ENCODE measurements at regions not wholly inside any gene's neighbourhood (a gene's known extent, or its start where the extent isn't known, plus 50 kb on each side); places are given as distances from the start of the nearest gene placed in this dataset.

- TF ChIP-seq MYC (IDR thresholded peaks at IDR 0.05; ENCODE audit: low read depth, low read length) (no peak), CTCF (IDR thresholded peaks at IDR 0.05; ENCODE audit: extremely low read depth in 1 of 2, insufficient read depth in 1 of 2, low read depth in 1 of 2, low read length in 2 of 2) (no peak), POLR2A (IDR thresholded peaks at IDR 0.05; ENCODE audit: low read depth, low read length) (no peak), JUN (IDR thresholded peaks at IDR 0.05; ENCODE audit: borderline replicate concordance, insufficient read depth, insufficient read length, low read depth) (no peak), POLR2AphosphoS5 (IDR thresholded peaks at IDR 0.05; ENCODE audit: insufficient read depth, low read depth, low read length) (no peak)
- TF ChIP-seq, protein P1, sequence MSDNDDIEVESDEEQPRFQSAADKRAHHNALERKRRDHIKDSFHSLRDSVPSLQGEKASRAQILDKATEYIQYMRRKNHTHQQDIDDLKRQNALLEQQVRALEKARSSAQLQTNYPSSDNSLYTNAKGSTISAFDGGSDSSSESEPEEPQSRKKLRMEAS (IDR thresholded peaks at IDR 0.05; ENCODE audit: insufficient read depth, insufficient read length) = no peak
These were observed 253.4 kb upstream of the GPRIN3 start for GRCh38 chr4:89561048-89561447.
